T-helper 2 cell treated with Interferon-gamma antibody and Interleukin-4, amounts not matched to agents 5 μg/mL and 100 μg/mL, for 36 hours (primary cell): ENCODE measurements at regions not wholly inside any gene's neighbourhood (a gene's known extent, or its start where the extent isn't known, plus 50 kb on each side); places are given as distances from the start of the nearest gene placed in this dataset.

Experiments used
- DNase-seq: peaks from one replicate; pipeline ENCODE4 v3.0.0; 2021; ENCODE audit warnings: low spot score
- H3K27ac Mint-ChIP-seq: one replicate; pipeline ENCODE4 v1.8.0; 2021; ENCODE audit warnings: mild to moderate bottlenecking, mixed read lengths
- H3K27me3 Mint-ChIP-seq: one replicate; pipeline ENCODE4 v1.8.0; 2021; ENCODE audit warnings: low read depth, mixed read lengths
- H3K36me3 Mint-ChIP-seq: one replicate; pipeline ENCODE4 v1.8.0; 2021; ENCODE audit warnings: low read depth, mixed read lengths
- H3K4me1 Mint-ChIP-seq: one replicate; pipeline ENCODE4 v1.8.0; 2021; ENCODE audit warnings: low read depth, mixed read lengths
- H3K4me3 Mint-ChIP-seq: one replicate; pipeline ENCODE4 v1.8.0; 2022; ENCODE audit warnings: mild to moderate bottlenecking, moderate library complexity, mixed read lengths
- H3K9me3 Mint-ChIP-seq: one replicate; pipeline ENCODE4 v1.8.0; 2021; ENCODE audit warnings: mixed read lengths

DNA sequence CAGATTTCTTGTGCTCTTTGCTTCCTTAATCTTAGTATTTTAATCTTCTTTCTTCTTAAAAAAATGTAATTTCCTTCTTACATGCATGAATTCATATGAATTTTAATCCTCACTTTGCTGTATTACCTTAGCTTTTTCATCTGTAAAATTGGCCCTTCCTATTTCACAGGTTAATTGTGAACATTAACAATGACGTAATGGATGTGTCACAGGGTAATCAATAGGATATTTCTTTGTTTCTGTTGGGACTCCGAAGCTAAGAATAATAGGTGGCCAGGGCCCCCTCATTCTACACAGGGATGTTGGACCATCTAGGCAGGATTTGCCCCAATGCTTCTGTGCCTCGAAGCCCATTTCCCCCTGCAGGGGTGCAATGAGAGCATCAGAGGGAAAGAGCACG is 187.4 kb upstream of the NFIB start:
- Mint-ChIP-seq H3K27me3 (no peaks in the 10 kb centered on the region), H3K27ac (no peak overlapping the region), H3K9me3 (no peaks in the 10 kb centered on the region), H3K4me3 (no peak overlapping the region), H3K4me1 (no peaks in the 10 kb centered on the region), H3K36me3 (no peaks in the 10 kb centered on the region)
- no peak for DNase-seq

DNA sequence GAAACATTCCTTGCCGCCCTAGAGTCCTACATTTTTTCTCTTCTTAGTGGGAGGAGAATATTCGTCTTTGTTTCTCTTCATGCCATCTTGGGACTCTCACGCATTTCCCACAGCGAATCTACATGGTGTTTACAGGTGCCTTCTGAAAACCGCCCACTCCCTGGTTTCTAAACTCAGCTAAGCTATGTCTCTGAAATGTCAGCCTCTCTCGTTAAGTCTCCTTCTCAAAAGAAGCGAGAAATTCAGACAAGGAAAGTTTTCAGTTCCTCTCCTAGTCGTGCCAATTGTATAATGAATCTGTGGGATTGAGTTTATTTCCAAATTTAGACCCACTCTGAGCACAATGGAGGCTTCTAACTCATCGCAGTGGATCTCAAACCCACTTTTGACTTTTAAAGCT is 186.8 kb upstream of the NFIB start:
- Mint-ChIP-seq H3K27me3 (no peaks in the 10 kb centered on the region), H3K4me1 (no peaks in the 10 kb centered on the region), H3K36me3 (no peaks in the 10 kb centered on the region), H3K4me3 (no peak overlapping the region), H3K27ac (no peak overlapping the region), H3K9me3 (no peaks in the 10 kb centered on the region)
- DNase-seq, result no peak

DNA sequence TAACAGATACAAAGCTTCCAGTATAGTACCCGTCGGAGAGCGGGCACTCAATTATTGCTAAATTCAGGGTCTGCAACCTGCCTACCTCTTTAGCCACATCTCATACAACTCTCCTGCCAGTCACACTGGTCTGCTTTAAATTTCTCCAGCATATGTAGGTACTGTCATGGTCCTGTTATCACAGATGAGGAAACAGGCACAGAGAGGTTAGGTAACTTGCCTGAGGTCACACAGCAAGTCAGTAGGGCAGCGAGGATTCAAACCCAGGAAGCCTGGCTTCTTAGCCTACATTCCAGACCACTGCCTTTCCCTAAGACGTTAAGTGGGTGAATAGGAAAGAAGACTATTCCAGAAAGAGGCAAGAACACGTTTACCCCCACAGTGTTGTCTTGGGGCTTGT is 186.0 kb upstream of the NFIB start:
- Mint-ChIP-seq H3K4me1 (no peaks in the 10 kb centered on the region), H3K4me3 (no peak overlapping the region), H3K27ac (no peak overlapping the region), H3K36me3 (no peaks in the 10 kb centered on the region), H3K9me3 (no peaks in the 10 kb centered on the region), H3K27me3 (no peaks in the 10 kb centered on the region)
- no peak for DNase-seq

DNA sequence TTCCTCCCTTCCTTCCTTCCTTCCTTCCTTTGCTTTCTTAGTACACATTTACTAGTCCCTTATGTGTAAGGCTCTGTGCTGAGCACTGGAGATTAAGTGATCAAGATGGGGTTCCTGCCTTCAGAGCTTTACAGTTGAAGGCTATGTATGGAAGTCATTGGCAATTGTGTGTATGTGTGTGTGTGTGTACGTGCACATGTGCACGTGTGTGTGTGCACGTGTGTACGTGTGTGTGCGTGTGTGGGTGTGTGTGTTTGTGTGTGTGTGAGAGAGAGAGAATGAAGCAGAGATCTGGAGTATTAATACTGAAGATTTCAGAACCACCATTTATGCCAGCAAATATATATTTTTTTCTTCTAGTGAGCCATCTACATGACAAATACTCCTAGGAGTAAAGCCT is 184.9 kb upstream of the NFIB start:
- Mint-ChIP-seq H3K27ac (no peak overlapping the region), H3K4me3 (no peak overlapping the region)
- no peak for DNase-seq

DNA sequence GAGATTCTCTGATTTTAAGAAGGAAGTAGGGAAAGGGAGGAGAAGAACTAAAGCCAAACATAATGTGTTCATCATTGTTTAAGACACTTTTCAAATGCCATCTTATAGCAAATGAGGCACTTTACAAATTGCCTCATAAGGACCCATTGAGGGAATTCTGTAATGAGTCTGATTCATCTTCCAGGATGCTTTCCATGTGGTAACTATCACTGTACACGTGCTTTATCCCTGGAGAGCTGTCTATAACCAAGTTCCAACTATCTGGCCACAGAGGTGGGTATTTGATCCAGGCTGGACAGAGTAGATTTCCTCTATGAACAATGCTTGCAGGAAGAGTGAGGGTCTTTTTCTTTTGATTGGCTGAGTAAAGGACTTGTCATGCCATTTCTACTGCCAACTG is 183.5 kb upstream of the NFIB start:
- DNase-seq, result no peak
- no peaks in the 10 kb centered on the region for H3K4me1 Mint-ChIP-seq
- H3K27me3 Mint-ChIP-seq, result no peaks in the 10 kb centered on the region
- no peaks in the 10 kb centered on the region for H3K9me3 Mint-ChIP-seq
- H3K27ac Mint-ChIP-seq, result no peak overlapping the region
- no peak overlapping the region for H3K4me3 Mint-ChIP-seq
- H3K36me3 Mint-ChIP-seq, result no peaks in the 10 kb centered on the region

More for the DNA sequence above, 184.9 kb upstream of the NFIB start:
- Mint-ChIP-seq H3K9me3 (no peaks in the 10 kb centered on the region), H3K36me3 (no peaks in the 10 kb centered on the region), H3K27me3 (no peaks in the 10 kb centered on the region), H3K4me1 (no peaks in the 10 kb centered on the region)

DNA sequence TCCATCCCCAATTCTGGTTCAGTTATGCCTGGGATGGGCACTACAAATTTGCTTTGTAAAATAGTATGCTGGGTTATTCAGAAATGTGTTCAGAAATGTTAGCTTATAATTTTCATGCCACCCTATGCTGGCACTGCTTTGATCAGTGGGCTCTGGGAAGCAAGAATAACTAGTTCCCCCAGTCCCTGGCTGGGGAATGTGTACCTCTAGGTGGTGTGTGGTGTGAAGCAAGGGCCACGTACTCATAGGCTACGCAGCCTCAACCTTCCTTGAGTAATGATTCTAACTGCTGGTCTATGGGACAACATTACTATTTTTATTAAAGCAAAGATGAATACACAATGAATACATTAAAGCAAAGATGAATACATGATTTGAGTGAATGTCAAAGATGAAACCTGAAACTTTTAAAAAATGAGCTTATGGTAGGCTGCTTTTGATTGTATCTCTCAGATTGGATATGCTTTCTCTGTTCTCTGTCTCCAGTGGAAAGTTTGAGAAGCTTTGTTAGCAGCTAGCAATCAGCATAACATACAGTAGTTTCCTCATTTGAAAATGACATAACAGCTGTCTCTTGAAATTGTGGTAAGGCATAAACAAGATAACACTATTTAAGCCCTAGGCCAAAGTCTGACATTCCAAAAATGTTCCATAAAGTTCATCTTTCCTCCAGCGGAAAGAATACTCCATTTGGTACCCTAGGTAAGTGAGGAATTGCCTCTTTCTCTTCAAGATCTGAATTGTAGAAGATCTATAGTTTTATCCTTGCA is 174.7 kb upstream of the NFIB start:
- no peak overlapping the region for H3K4me3 Mint-ChIP-seq
- no peaks in the 10 kb centered on the region for H3K27me3 Mint-ChIP-seq
- H3K9me3 Mint-ChIP-seq, result no peaks in the 10 kb centered on the region
- no peaks in the 10 kb centered on the region for H3K4me1 Mint-ChIP-seq
- no peaks in the 10 kb centered on the region for H3K36me3 Mint-ChIP-seq
- DNase-seq, result no peak
- H3K27ac Mint-ChIP-seq, result no peak overlapping the region

DNA sequence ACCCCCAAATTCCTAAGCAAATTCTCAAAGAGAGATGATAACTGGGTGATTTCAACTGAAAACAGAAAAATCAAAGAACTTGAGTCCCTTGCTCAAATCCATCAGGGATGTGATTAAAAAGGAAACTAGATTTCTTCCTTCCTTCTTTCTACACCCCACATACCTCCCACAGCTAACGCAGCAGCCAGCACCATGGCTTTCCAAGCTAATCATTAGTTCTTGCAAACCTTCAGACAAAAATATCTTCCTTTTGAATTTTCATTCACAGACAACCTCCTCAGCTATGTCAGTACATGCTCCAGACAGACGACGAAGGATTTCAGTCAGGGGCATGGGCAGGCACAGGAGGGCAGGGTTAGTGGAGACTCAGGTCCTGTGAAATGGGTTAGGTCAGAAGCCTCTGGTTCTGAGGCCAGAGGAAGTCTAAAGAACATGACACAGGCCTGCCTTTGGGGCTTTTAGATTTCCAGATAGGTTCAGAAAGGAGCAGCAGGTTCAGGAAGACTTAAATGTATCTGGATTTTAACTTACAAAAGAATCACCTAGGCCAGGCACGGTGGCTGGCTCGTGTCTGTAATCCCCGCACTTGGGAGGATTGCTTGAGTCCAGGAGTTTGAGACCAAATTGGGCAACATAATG is 173.7 kb upstream of the NFIB start:
- no peaks in the 10 kb centered on the region for H3K27me3 Mint-ChIP-seq
- no peak for DNase-seq
- no peak overlapping the region for H3K4me3 Mint-ChIP-seq
- no peaks in the 10 kb centered on the region for H3K4me1 Mint-ChIP-seq
- no peaks in the 10 kb centered on the region for H3K36me3 Mint-ChIP-seq
- no peak overlapping the region for H3K27ac Mint-ChIP-seq
- no peaks in the 10 kb centered on the region for H3K9me3 Mint-ChIP-seq

DNA sequence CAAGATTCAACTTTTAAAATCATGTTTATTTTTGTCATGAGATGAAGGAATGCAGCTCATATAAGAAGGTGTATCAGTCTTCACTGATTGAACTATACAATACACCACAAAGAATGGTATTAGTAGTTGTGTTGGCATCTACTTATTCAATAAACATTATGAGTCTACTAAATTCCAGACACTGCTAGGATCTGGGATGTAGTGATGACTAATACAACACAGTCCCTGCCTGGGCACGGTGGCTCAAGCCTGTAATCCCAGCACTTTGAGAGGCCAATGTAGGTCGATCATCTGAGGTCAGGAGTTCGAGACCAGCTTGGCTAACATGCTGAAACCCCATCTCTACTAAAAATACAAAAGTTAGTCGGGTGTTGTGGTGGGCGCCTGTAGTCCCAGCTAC is 171.4 kb upstream of the NFIB start:
- no peaks in the 10 kb centered on the region for H3K9me3 Mint-ChIP-seq
- no peaks in the 10 kb centered on the region for H3K27me3 Mint-ChIP-seq
- no peak overlapping the region for H3K4me3 Mint-ChIP-seq
- no peak for DNase-seq
- H3K27ac Mint-ChIP-seq, result no peak overlapping the region
- H3K4me1 Mint-ChIP-seq, result no peaks in the 10 kb centered on the region
- no peaks in the 10 kb centered on the region for H3K36me3 Mint-ChIP-seq

DNA sequence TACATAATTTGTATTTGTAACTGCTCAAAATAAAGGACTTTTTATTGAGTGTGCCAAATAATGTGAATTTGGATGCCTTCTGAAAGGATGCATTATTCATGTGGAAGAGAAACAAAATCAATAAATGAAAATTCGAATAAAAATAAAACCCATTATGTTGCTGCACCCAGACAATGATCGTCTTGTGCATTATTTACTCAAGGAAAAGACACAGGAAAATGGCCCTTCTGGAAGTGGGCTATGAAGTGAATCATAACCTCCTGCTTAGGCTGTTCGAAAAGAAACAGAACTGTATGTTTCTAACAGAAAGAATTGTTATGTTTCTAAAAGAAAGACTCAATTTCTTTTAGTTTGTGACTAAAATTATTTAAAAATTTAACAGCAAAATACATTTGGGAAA is 168.9 kb upstream of the NFIB start:
- H3K36me3 Mint-ChIP-seq, result no peaks in the 10 kb centered on the region
- no peak overlapping the region for H3K27ac Mint-ChIP-seq
- no peaks in the 10 kb centered on the region for H3K9me3 Mint-ChIP-seq
- no peaks in the 10 kb centered on the region for H3K27me3 Mint-ChIP-seq
- no peak for DNase-seq
- H3K4me1 Mint-ChIP-seq, result no peaks in the 10 kb centered on the region
- no peak overlapping the region for H3K4me3 Mint-ChIP-seq

DNA sequence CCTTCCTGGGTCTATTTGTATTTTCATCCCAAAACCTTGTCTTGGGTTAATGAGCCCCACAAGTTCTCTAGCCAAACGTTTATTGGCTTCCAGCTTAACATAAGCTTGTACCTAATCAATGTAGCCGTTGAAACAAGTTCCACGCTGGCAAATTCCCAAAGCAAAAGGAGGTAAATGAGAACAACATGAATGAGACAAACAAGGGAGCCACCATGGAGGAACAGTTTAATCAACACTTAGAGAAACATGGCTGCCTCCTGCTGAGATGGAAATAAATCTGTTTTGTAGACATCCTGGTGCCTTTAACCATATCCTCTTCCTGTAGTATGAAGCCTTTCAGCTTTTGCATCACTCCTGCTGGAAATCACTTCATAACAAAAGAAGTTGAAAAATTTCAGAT is 166.6 kb upstream of the NFIB start:
- DNase-seq, result no peak
- Mint-ChIP-seq H3K9me3 (no peaks in the 10 kb centered on the region), H3K27me3 (peaks cover 2% of the 10 kb centered on the region), H3K4me3 (no peak overlapping the region), H3K4me1 (no peaks in the 10 kb centered on the region), H3K36me3 (no peaks in the 10 kb centered on the region), H3K27ac (no peak overlapping the region)

DNA sequence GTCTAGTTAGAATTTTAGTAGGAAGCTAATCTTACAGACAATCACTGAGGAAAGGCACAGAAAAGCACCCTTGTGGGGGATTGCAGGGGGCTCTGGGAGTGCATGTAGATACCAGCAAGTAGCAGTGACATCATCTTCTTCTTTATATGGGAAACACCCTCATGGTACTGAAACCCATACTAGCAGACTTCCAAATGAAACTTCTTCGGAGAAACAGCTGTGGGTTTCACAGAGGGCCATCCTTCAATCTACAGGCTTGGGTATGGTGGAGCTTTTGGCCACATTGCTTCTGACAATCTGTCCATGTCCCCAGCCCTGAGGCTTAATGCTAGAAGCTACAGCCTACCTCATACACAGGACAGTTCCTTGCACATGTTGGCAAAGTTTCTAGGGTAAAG is 165.2 kb upstream of the NFIB start:
- no peak overlapping the region for H3K4me3 Mint-ChIP-seq
- no peak for DNase-seq
- H3K4me1 Mint-ChIP-seq, result no peaks in the 10 kb centered on the region
- H3K36me3 Mint-ChIP-seq, result no peaks in the 10 kb centered on the region
- no peak overlapping the region for H3K27ac Mint-ChIP-seq
- H3K9me3 Mint-ChIP-seq, result no peaks in the 10 kb centered on the region
- peaks cover 2% of the 10 kb centered on the region for H3K27me3 Mint-ChIP-seq

DNA sequence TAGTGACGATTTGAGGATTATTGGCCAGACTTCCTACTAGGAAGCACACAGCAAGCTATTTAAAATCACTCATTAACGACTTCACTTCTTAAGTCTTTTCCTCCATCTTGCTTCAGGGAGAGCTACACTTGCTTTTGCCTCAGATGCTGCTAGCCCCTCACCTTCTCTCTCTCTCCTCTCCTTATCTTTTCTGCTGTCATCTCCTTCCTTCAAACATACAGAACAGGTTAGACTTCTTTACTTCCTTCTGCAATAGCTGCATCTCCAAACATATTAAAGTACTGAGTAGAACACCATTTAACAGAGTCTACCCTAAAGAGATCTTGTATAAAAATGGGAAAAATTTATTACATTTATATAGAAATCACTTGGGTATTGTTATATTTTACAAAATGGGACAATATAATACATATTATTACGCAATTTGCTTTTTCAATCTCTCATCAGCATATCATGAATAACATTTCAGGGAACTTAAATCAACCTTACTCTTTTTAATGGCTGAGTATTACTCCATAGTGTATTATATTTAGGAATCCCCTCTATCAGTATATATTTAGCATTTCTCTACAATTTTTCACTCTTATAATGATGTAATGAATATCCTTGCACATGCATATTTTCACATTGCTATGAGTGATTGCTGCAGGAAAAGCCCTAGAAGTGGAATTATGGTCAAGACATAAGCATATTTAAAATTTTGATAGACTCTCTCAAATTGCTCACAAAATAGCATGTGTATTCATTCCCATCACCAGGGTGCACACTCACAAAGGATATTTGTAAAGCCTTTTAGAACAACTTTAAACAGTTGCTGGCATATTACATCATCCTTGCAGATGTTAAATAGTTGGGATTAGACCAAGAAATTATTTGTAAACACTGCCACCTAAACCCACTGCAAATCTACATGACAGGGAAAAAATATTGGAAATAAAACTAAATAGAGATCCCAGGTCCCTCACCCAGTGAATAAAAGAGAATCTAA is 164.5 kb upstream of the NFIB start:
- Mint-ChIP-seq H3K27ac (no peak overlapping the region), H3K4me3 (no peak overlapping the region)
- DNase-seq, result no peak

DNA sequence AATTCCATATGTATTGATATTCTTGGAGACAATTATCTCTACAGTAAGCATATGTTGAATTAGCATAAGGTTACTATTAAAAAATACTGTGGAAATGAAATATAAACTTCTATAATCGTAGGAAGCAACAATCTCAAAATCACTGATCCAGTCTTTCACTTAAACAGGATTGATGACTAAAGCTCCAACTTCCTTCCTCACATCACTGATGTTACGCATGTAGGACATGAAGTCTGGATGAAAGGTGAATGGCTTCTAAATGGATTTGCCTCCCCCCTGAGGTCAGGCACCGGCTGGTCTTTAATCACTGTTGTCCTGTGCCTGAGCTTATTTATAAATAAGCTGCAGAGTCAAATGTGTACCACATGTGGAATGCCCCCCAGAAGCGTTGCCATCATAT is 157.1 kb upstream of the NFIB start:
- H3K27me3 Mint-ChIP-seq, result no peaks in the 10 kb centered on the region
- H3K4me1 Mint-ChIP-seq, result no peaks in the 10 kb centered on the region
- no peak overlapping the region for H3K27ac Mint-ChIP-seq
- no peak overlapping the region for H3K4me3 Mint-ChIP-seq
- H3K9me3 Mint-ChIP-seq, result no peaks in the 10 kb centered on the region
- H3K36me3 Mint-ChIP-seq, result no peaks in the 10 kb centered on the region
- DNase-seq, result no peak

More for the DNA sequence above, 164.5 kb upstream of the NFIB start:
- no peaks in the 10 kb centered on the region for H3K4me1 Mint-ChIP-seq
- H3K36me3 Mint-ChIP-seq, result no peaks in the 10 kb centered on the region
- peaks cover 2% of the 10 kb centered on the region for H3K27me3 Mint-ChIP-seq
- H3K9me3 Mint-ChIP-seq, result no peaks in the 10 kb centered on the region
